KMS-11 (cell line): ENCODE measurements at regions not wholly inside any gene's neighbourhood (a gene's known extent, or its start where the extent isn't known, plus 50 kb on each side); places are given as distances from the start of the nearest gene placed in this dataset.
"Not testable (repeated sequence)": the region's sequence is repeated elsewhere in the genome, so short reads cannot be mapped to it uniquely, and the experiment has no call there.

Source experiments
- H2AFZ ChIP-seq: fragments of 200-600 bp; sonication (generic); 2 replicates; pipeline ENCODE4 v1.6.1; 2016; ENCODE audit warnings: antibody characterized with exemption, mixed run types, low read depth
- H3K27ac ChIP-seq: fragments of 200-600 bp; sonication (generic); 2 replicates; pipeline ENCODE4 v1.6.1; 2016; ENCODE audit warnings: mild to moderate bottlenecking, mixed run types
- H3K27me3 ChIP-seq: fragments of 200-600 bp; sonication (generic); 2 replicates; pipeline ENCODE4 v1.6.1; 2017; ENCODE audit warnings: mild to moderate bottlenecking, low read depth, mixed run types, moderate library complexity; ENCODE audit not compliant: insufficient read depth
- H3K36me3 ChIP-seq: fragments of 200-600 bp; sonication (generic); 2 replicates; pipeline ENCODE4 v1.6.1; 2017; ENCODE audit warnings: mild to moderate bottlenecking, mixed run types; ENCODE audit not compliant: insufficient read depth
- H3K4me1 ChIP-seq: fragments of 200-600 bp; sonication (generic); 2 replicates; pipeline ENCODE4 v1.6.1; 2016; ENCODE audit warnings: mild to moderate bottlenecking, low read depth, mixed run types; ENCODE audit not compliant: poor library complexity, severe bottlenecking
- H3K4me2 ChIP-seq: fragments of 200-600 bp; sonication (generic); 2 replicates; pipeline ENCODE4 v1.7.0; 2016; ENCODE audit warnings: mild to moderate bottlenecking, mixed run types
- H3K4me3 ChIP-seq: fragments of 200-600 bp; sonication (generic); IDR thresholded peaks from 2 replicates; pipeline ENCODE4 v1.6.1; 2017; ENCODE audit warnings: low read depth, low read length, mixed read lengths; ENCODE audit not compliant: insufficient read depth
- H3K79me2 ChIP-seq: fragments of 200-600 bp; sonication (generic); 2 replicates; pipeline ENCODE4 v1.6.1; 2016; ENCODE audit warnings: low read depth, mixed run types; ENCODE audit not compliant: insufficient read depth
- H3K9ac ChIP-seq: fragments of 200-600 bp; sonication (generic); 2 replicates; pipeline ENCODE4 v1.6.1; 2016; ENCODE audit warnings: mild to moderate bottlenecking, mixed run types
- H4K20me1 ChIP-seq: fragments of 200-600 bp; sonication (generic); 2 replicates; pipeline ENCODE4 v1.6.1; 2016; ENCODE audit warnings: mild to moderate bottlenecking, mixed run types; ENCODE audit not compliant: insufficient read depth
- CTCF ChIP-seq: fragments of 200-600 bp; sonication (generic); conservative IDR thresholded peaks from 2 replicates; pipeline ENCODE4 v1.6.1; 2017; ENCODE audit warnings: low read depth, mild to moderate bottlenecking, antibody characterized with exemption, low read length, moderate library complexity, mixed read lengths

- TF ChIP-seq CTCF: no peak
Measured at GRCh38 chr3:147513785-147514184, 104.6 kb downstream of the ZIC1 start.

GRCh38 chr3:147514366-147515160 is 105.4 kb downstream of the ZIC1 start:
- Histone ChIP-seq H3K4me2 (no peak overlapping the region), H3K4me1 (no peaks in the 10 kb centered on the region), H2AFZ (no peak overlapping the region), H4K20me1 (no peaks in the 10 kb centered on the region), H3K36me3 (no peaks in the 10 kb centered on the region), H3K27me3 (no peaks in the 10 kb centered on the region), H3K4me3 (no peak overlapping the region), H3K79me2 (no peaks in the 10 kb centered on the region), H3K27ac (no peak overlapping the region), H3K9ac (no peak overlapping the region)
- TF ChIP-seq CTCF: no peak

More at GRCh38 chr3:147513785-147514184, 104.6 kb downstream of the ZIC1 start:
- Histone ChIP-seq H3K4me2 (no peak overlapping the region), H3K4me1 (no peaks in the 10 kb centered on the region), H3K9ac (no peak overlapping the region), H3K4me3 (no peak overlapping the region), H4K20me1 (no peaks in the 10 kb centered on the region), H3K27me3 (no peaks in the 10 kb centered on the region), H3K27ac (no peak overlapping the region), H3K79me2 (no peaks in the 10 kb centered on the region), H3K36me3 (no peaks in the 10 kb centered on the region), H2AFZ (no peak overlapping the region)

- H4K20me1 ChIP-seq: no peaks in the 10 kb centered on the region
- H3K27ac ChIP-seq: no peak overlapping the region
- H3K27me3 ChIP-seq: no peaks in the 10 kb centered on the region
- no peak overlapping the region for H2AFZ ChIP-seq
- H3K4me3 ChIP-seq: no peak overlapping the region
- no peaks in the 10 kb centered on the region for H3K4me1 ChIP-seq
- H3K79me2 ChIP-seq: no peaks in the 10 kb centered on the region
- no peak for TF ChIP-seq CTCF
- H3K4me2 ChIP-seq: no peak overlapping the region
- H3K9ac ChIP-seq: no peak overlapping the region
- H3K36me3 ChIP-seq: no peaks in the 10 kb centered on the region
Measured at GRCh38 chr3:147518465-147518864, 109.3 kb downstream of the ZIC1 start.

GRCh38 chr3:147521646-147522045 is 112.5 kb downstream of the ZIC1 start:
- H4K20me1 ChIP-seq: no peaks in the 10 kb centered on the region
- H3K36me3 ChIP-seq: no peaks in the 10 kb centered on the region
- no peak overlapping the region for H3K9ac ChIP-seq
- no peak overlapping the region for H3K27ac ChIP-seq
- H2AFZ ChIP-seq: no peak overlapping the region
- no peaks in the 10 kb centered on the region for H3K27me3 ChIP-seq
- H3K4me2 ChIP-seq: no peak overlapping the region
- no peak overlapping the region for H3K4me3 ChIP-seq
- H3K4me1 ChIP-seq: no peaks in the 10 kb centered on the region
- no peaks in the 10 kb centered on the region for H3K79me2 ChIP-seq
- no peak for TF ChIP-seq CTCF

GRCh38 chr3:147522780-147523179 is 113.6 kb downstream of the ZIC1 start:
- not testable (repeated sequence) for H3K27ac ChIP-seq, H3K4me1 ChIP-seq, H3K36me3 ChIP-seq, H2AFZ ChIP-seq, H3K4me3 ChIP-seq, H3K4me2 ChIP-seq, H4K20me1 ChIP-seq, H3K9ac ChIP-seq, H3K79me2 ChIP-seq, H3K27me3 ChIP-seq
